Thoracic aorta (tissue), 2 donors: ENCODE measurements at regions not wholly inside any gene's neighbourhood (a gene's known extent, or its start where the extent isn't known, plus 50 kb on each side); places are given as distances from the start of the nearest gene placed in this dataset.

ENCODE experiments used
- ATAC-seq: fragments of 150-250 bp; one replicate; pipeline ENCODE4 v1.8.0; 2017; ENCODE audit warnings: low read depth; ENCODE audit not compliant: insufficient number of reproducible peaks, low FRiP score
- DNase-seq: peaks from one replicate; pipeline ENCODE4 v3.0.0-alpha.2; 2020; ENCODE audit warnings: low spot score
- H3K27ac ChIP-seq, 2 donors: fragments of 200-600 bp; sonication (generic); 1 replicate in 1 of 2; 2 replicates in 1 of 2; pipeline ENCODE4 v1.5.1; 2016; ENCODE audit warnings: mild to moderate bottlenecking in 2 of 2, moderate library complexity in 2 of 2
- H3K27me3 ChIP-seq: fragments of 200-600 bp; sonication (generic); replicated peaks from 2 replicates; pipeline ENCODE4 v1.6.0; 2016; ENCODE audit warnings: mild to moderate bottlenecking; ENCODE audit not compliant: insufficient read depth
- H3K36me3 ChIP-seq: fragments of 200-600 bp; sonication (generic); one replicate; pipeline ENCODE4 v1.5.1; 2016
- H3K4me1 ChIP-seq, 2 donors: fragments of 200-600 bp; sonication (generic); 1 replicate in 1 of 2; 2 replicates in 1 of 2; pipeline versions ENCODE4 v1.5.1 to v1.6.0; 2016; ENCODE audit warnings: low read depth in 2 of 2, mild to moderate bottlenecking in 1 of 2; ENCODE audit not compliant: control insufficient read depth in 1 of 2
- H3K4me3 ChIP-seq: fragments of 200-600 bp; sonication (generic); 2 replicates; pipeline ENCODE4 v1.5.1; 2016; ENCODE audit warnings: mild to moderate bottlenecking
- H3K9me3 ChIP-seq: fragments of 200-600 bp; sonication (generic); 2 replicates; pipeline ENCODE4 v1.5.1; 2016
- TF ChIP-seq, protein P1 (sequence below): fragments of 200-600 bp; sonication (generic); IDR thresholded peaks from one replicate; pipeline ENCODE4 v1.5.1; 2019; ENCODE audit warnings: antibody characterized with exemption

DNA sequence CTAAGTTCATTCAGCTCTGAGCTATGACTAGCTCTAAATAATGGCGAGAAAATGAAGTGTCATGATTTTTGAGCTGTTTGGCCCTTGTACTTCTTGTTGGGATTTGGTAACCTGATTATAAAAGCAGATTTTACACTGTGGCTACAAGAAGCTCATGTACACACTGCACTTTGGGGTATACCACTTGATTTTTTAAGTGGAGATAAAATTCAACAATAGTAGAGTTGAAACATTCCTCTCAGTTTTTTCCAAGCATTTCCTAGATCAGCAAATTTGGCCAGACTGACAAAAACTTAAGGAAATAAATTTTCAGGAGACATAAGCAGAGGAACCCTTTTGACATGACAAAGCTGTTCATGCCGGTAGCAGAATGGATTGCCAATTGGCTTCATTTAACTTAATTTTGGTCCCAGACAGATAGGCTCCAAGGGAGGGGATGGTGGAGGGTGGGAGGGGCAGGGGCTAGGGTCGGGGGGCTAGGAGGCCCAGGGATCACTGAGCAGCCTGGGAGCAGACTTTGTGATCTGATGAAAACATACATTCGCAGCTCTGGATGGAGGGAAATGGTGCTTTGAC lies 575.9 kb downstream of the METTL15 start:
- H3K27me3 ChIP-seq = no peaks in the 10 kb centered on the region
- H3K9me3 ChIP-seq = no peaks in the 10 kb centered on the region
- DNase-seq (no peak), ATAC-seq (no peak)
- no peak overlapping the region for H3K4me3 ChIP-seq
- no peaks in the 10 kb centered on the region for H3K4me1 ChIP-seq
- H3K27ac ChIP-seq = no peak overlapping the region
- no peaks in the 10 kb centered on the region for H3K36me3 ChIP-seq
- TF ChIP-seq, protein P1, sequence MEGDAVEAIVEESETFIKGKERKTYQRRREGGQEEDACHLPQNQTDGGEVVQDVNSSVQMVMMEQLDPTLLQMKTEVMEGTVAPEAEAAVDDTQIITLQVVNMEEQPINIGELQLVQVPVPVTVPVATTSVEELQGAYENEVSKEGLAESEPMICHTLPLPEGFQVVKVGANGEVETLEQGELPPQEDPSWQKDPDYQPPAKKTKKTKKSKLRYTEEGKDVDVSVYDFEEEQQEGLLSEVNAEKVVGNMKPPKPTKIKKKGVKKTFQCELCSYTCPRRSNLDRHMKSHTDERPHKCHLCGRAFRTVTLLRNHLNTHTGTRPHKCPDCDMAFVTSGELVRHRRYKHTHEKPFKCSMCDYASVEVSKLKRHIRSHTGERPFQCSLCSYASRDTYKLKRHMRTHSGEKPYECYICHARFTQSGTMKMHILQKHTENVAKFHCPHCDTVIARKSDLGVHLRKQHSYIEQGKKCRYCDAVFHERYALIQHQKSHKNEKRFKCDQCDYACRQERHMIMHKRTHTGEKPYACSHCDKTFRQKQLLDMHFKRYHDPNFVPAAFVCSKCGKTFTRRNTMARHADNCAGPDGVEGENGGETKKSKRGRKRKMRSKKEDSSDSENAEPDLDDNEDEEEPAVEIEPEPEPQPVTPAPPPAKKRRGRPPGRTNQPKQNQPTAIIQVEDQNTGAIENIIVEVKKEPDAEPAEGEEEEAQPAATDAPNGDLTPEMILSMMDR = no peak

DNA sequence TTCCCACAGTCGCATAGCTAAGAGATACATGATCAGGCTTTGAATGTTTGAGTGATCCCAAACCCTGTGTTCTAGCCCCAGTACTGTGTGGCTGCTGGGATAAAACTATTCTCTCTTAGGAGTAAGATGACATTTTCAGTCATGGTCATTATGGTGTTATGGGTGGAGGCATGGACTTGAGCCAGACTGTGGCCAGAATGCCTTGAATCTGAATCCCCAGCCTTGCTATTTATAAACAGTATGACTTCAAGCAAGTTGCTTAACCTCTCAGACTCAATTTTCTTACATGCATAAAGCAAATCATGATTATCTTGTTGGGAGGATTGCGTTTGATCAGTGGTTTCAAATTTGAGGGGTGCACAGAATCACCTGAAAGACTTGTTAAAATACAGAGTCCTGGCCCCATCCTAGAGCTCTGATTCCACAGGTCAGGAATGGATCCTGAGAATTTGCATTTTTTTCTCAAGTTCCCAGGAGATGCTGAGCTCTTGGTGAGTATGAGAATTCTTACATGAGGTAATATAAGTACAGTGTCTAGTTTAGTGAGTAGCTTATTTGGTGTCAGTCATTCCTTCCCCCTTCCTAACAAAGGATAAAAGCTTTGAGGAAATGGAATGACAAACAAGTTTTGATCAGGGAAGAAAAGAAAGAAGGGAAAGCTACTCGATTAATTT lies 571.7 kb downstream of the METTL15 start:
- ATAC-seq = no peak
- H3K36me3 ChIP-seq = no peaks in the 10 kb centered on the region
- H3K9me3 ChIP-seq = no peaks in the 10 kb centered on the region
- H3K27ac ChIP-seq = no peak overlapping the region
- no peak overlapping the region for H3K4me3 ChIP-seq
- H3K4me1 ChIP-seq = no peaks in the 10 kb centered on the region
- DNase-seq = no peak
- TF ChIP-seq, protein P1 = no peak
- no peaks in the 10 kb centered on the region for H3K27me3 ChIP-seq

DNA sequence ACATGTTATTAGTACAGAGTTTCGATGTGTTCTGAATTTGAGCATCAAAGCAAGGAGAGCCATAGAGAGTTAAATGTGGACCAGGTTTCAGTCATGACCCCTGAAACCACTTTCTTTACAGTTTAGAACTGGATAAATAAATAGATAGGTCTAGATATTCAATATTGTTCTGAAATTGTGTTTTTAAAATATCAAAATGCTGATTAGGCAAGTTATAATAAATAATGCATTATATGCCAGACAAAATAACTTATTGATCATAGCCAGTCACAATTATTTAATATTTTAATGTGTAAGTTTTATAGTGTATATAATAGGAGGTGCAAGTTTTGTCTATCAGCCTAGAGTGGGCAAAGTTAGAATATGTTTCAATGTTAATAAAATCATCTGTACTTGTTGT lies 569.5 kb downstream of the METTL15 start:
- TF ChIP-seq, protein P1 = no peak

DNA sequence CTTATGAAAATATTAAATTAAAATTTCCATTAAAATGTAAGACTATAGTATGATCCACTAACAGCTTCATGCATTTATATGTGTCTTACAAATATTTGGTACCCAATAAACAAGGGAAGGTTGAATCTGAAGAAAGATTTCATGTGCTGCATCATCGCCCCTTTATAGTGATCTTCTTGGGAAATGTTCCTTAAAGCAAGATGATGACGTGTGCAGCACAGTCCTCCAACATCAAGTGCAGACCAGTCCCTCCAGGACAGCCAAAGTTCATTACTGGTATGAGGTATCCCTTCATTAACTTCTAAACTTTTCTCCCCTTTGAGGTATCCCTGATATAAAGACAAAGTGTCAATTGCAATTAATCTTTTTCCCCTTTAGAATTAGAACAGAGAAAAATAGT lies 567.0 kb downstream of the METTL15 start:
- Histone ChIP-seq H3K27ac (no peak overlapping the region), H3K4me1 (no peaks in the 10 kb centered on the region), H3K4me3 (no peak overlapping the region), H3K36me3 (no peaks in the 10 kb centered on the region), H3K9me3 (no peaks in the 10 kb centered on the region), H3K27me3 (no peaks in the 10 kb centered on the region)
- DNase-seq (no peak), ATAC-seq (no peak)
- TF ChIP-seq, protein P1 = no peak

More for the DNA sequence above, 569.5 kb downstream of the METTL15 start:
- Histone ChIP-seq H3K4me3 (no peak overlapping the region), H3K36me3 (no peaks in the 10 kb centered on the region), H3K4me1 (no peaks in the 10 kb centered on the region), H3K27me3 (no peaks in the 10 kb centered on the region), H3K9me3 (no peaks in the 10 kb centered on the region), H3K27ac (no peak overlapping the region)
- ATAC-seq (no peak), DNase-seq (no peak)

DNA sequence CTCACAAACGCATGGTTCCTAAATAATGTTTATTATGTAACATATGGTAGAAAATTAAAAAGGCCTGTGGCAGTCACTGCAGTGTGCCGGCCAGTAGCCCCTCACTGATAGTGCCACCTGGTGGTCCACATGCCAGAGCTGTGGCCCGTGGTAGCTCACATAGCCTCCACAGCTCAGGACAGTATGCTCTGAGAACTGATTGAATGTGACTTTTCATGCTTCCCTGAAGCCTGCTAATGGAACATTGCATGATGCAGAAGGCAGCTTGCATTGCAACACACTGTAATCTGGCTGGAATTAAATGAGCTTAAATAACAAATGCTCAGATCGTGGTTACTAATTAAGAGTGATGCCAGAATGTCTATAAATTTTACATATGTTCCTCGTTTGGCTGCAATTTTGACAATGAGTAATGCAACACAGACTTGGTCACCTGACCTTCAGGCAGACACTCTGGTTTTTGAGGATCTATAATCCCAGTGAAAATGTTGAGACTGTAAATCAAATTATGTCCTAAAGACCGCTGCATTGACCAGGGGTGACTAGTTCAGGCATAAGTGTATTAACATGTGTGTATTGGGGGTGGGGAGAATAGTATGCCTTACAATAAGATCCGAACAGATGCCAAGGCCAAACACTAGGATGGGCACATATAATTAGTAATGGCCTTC lies 566.4 kb downstream of the METTL15 start:
- H3K36me3 ChIP-seq = no peaks in the 10 kb centered on the region
- no peak for DNase-seq
- H3K9me3 ChIP-seq = no peaks in the 10 kb centered on the region
- ATAC-seq = no peak
- TF ChIP-seq, protein P1 = no peak
- no peaks in the 10 kb centered on the region for H3K27me3 ChIP-seq
- no peaks in the 10 kb centered on the region for H3K4me1 ChIP-seq
- no peak overlapping the region for H3K27ac ChIP-seq
- no peak overlapping the region for H3K4me3 ChIP-seq
